ENCODE measurements at regions not wholly inside any gene's neighbourhood (a gene's known extent, or its start where the extent isn't known, plus 50 kb on each side); places are given as distances from the start of the nearest gene placed in this dataset.

GRCh38 chr5:68033961-68034571 is 181.5 kb upstream of the PIK3R1 start:
- ChIA-PET POLR2A (ENCODE audit: partially characterized antibody) (no interaction called here), CTCF (ENCODE audit: partially characterized antibody) (no interaction called here)
- Mint-ChIP-seq H3K4me3 (no peak overlapping the region), H3K27me3 (peaks cover 9 to 10% of the 10 kb centered on the region in 2 donors), H3K9me3 (peaks cover 0 to 2% (median 0%) of the 10 kb centered on the region in 8 donors), H3K4me1 (peaks cover 0 to 1% (median under 1%) of the 10 kb centered on the region in 4 donors), H3K27ac (no peak overlapping the region), H3K36me3 (no peaks in the 10 kb centered on the region)
- no peaks in the 10 kb centered on the region for H3K9me3 ChIP-seq (ENCODE audit: control insufficient read depth in 1 of 2, low read length in 2 of 2)
- no peaks in the 10 kb centered on the region for H3K27me3 ChIP-seq (ENCODE audit: insufficient read depth, low read length)
- H3K4me1 ChIP-seq (ENCODE audit: insufficient read depth, low read length) = no peaks in the 10 kb centered on the region
- no peak for DNase-seq
- no peak overlapping the region for H3K27ac ChIP-seq (ENCODE audit: low read depth, low read length)
- intact Hi-C loops (cut with micrococcal nuclease) = no loop called here
- H3K4me3 ChIP-seq (ENCODE audit: low read length in 2 of 2) = no peak overlapping the region
- no peaks in the 10 kb centered on the region for H3K36me3 ChIP-seq (ENCODE audit: insufficient read depth, low read length)

GRCh38 chr5:68033029-68033428 is 182.5 kb upstream of the PIK3R1 start:
- no peaks in the 10 kb centered on the region for H3K27me3 ChIP-seq (ENCODE audit: insufficient read depth, low read length)
- intact Hi-C loops (cut with micrococcal nuclease) = no loop called here
- Mint-ChIP-seq H3K36me3 (no peaks in the 10 kb centered on the region), H3K4me1 (peaks cover 0 to 1% (median under 1%) of the 10 kb centered on the region in 4 donors), H3K9me3 (peaks cover 0 to 2% (median 0%) of the 10 kb centered on the region in 8 donors), H3K27ac (no peak overlapping the region), H3K4me3 (no peak overlapping the region), H3K27me3 (peaks cover 9 to 10% of the 10 kb centered on the region in 2 donors)
- ChIA-PET POLR2A (ENCODE audit: partially characterized antibody) (no interaction called here), CTCF (ENCODE audit: partially characterized antibody) (no interaction called here)
- no peak for DNase-seq
- H3K9me3 ChIP-seq (ENCODE audit: control insufficient read depth in 1 of 2, low read length in 2 of 2) = no peaks in the 10 kb centered on the region
- no peaks in the 10 kb centered on the region for H3K4me1 ChIP-seq (ENCODE audit: insufficient read depth, low read length)
- no peak overlapping the region for H3K27ac ChIP-seq (ENCODE audit: low read depth, low read length)
- no peak overlapping the region for H3K4me3 ChIP-seq (ENCODE audit: low read length in 2 of 2)
- H3K36me3 ChIP-seq (ENCODE audit: insufficient read depth, low read length) = no peaks in the 10 kb centered on the region

- peaks cover 8 to 9% of the 10 kb centered on the region in 2 donors for H3K27me3 Mint-ChIP-seq
- no peaks in the 10 kb centered on the region for H3K4me1 ChIP-seq (ENCODE audit: insufficient read depth, low read length)
- no peaks in the 10 kb centered on the region for H3K27me3 ChIP-seq (ENCODE audit: insufficient read depth, low read length)
- no peak overlapping the region for H3K4me3 Mint-ChIP-seq
- no peaks in the 10 kb centered on the region for H3K36me3 Mint-ChIP-seq
- H3K27ac ChIP-seq (ENCODE audit: low read depth, low read length) = no peak overlapping the region
- DNase-seq = no peak
- CTCF ChIA-PET (ENCODE audit: partially characterized antibody) = no interaction called here
- no peaks in the 10 kb centered on the region for H3K9me3 ChIP-seq (ENCODE audit: control insufficient read depth in 1 of 2, low read length in 2 of 2)
- H3K4me1 Mint-ChIP-seq = peaks cover 0 to 1% (median 0%) of the 10 kb centered on the region in 4 donors
- POLR2A ChIA-PET (ENCODE audit: partially characterized antibody) = no interaction called here
- intact Hi-C loops (cut with micrococcal nuclease) = no loop called here
- peaks cover 0 to 2% (median 0%) of the 10 kb centered on the region in 8 donors for H3K9me3 Mint-ChIP-seq
- H3K4me3 ChIP-seq (ENCODE audit: low read length in 2 of 2) = no peak overlapping the region
- H3K36me3 ChIP-seq (ENCODE audit: insufficient read depth, low read length) = no peaks in the 10 kb centered on the region
- no peak overlapping the region for H3K27ac Mint-ChIP-seq
Measured at GRCh38 chr5:68032216-68032762, 183.3 kb upstream of the PIK3R1 start.

- peaks cover 0 to 2% (median 0%) of the 10 kb centered on the region in 8 donors for H3K9me3 Mint-ChIP-seq
- H3K4me3 Mint-ChIP-seq = no peak overlapping the region
- H3K4me1 Mint-ChIP-seq = peaks cover 0 to 1% (median 0%) of the 10 kb centered on the region in 4 donors
- ChIA-PET POLR2A (ENCODE audit: partially characterized antibody) (no interaction called here), CTCF (ENCODE audit: partially characterized antibody) (no interaction called here)
- H3K4me1 ChIP-seq (ENCODE audit: insufficient read depth, low read length) = no peaks in the 10 kb centered on the region
- no peak overlapping the region for H3K27ac ChIP-seq (ENCODE audit: low read depth, low read length)
- H3K9me3 ChIP-seq (ENCODE audit: control insufficient read depth in 1 of 2, low read length in 2 of 2) = no peaks in the 10 kb centered on the region
- DNase-seq = no peak
- no peak overlapping the region for H3K4me3 ChIP-seq (ENCODE audit: low read length in 2 of 2)
- intact Hi-C loops (cut with micrococcal nuclease) = no loop called here
- no peaks in the 10 kb centered on the region for H3K36me3 Mint-ChIP-seq
- H3K27me3 ChIP-seq (ENCODE audit: insufficient read depth, low read length) = no peaks in the 10 kb centered on the region
- H3K27me3 Mint-ChIP-seq = peaks cover 2 to 4% of the 10 kb centered on the region in 2 donors
- no peak overlapping the region for H3K27ac Mint-ChIP-seq
- no peaks in the 10 kb centered on the region for H3K36me3 ChIP-seq (ENCODE audit: insufficient read depth, low read length)
Measured at GRCh38 chr5:68028131-68028727, 187.3 kb upstream of the PIK3R1 start.

GRCh38 chr5:68027519-68027918 is 188.0 kb upstream of the PIK3R1 start:
- Mint-ChIP-seq H3K9me3 (peaks cover 0 to 2% (median 0%) of the 10 kb centered on the region in 8 donors), H3K4me3 (no peak overlapping the region), H3K27ac (no peak overlapping the region), H3K36me3 (no peaks in the 10 kb centered on the region), H3K4me1 (peaks cover 0 to 1% (median 0%) of the 10 kb centered on the region in 4 donors), H3K27me3 (peaks cover 2 to 4% of the 10 kb centered on the region in 2 donors)
- Histone ChIP-seq H3K27ac (ENCODE audit: low read depth, low read length) (no peak overlapping the region), H3K4me1 (ENCODE audit: insufficient read depth, low read length) (no peaks in the 10 kb centered on the region), H3K4me3 (ENCODE audit: low read length in 2 of 2) (no peak overlapping the region), H3K36me3 (ENCODE audit: insufficient read depth, low read length) (no peaks in the 10 kb centered on the region), H3K27me3 (ENCODE audit: insufficient read depth, low read length) (no peaks in the 10 kb centered on the region), H3K9me3 (ENCODE audit: control insufficient read depth in 1 of 2, low read length in 2 of 2) (no peaks in the 10 kb centered on the region)
- intact Hi-C loops (cut with micrococcal nuclease) = no loop called here
- no peak for DNase-seq
- POLR2A ChIA-PET (ENCODE audit: partially characterized antibody) = no interaction called here
- CTCF ChIA-PET (ENCODE audit: partially characterized antibody) = no interaction called here

- H3K27ac ChIP-seq (ENCODE audit: low read depth, low read length) = no peak overlapping the region
- no peak overlapping the region for H3K4me3 Mint-ChIP-seq
- H3K36me3 Mint-ChIP-seq = no peaks in the 10 kb centered on the region
- peaks cover 0 to 2% (median 0%) of the 10 kb centered on the region in 8 donors for H3K9me3 Mint-ChIP-seq
- H3K9me3 ChIP-seq (ENCODE audit: control insufficient read depth in 1 of 2, low read length in 2 of 2) = no peaks in the 10 kb centered on the region
- H3K4me3 ChIP-seq (ENCODE audit: low read length in 2 of 2) = no peak overlapping the region
- H3K27me3 Mint-ChIP-seq = peaks cover 2% of the 10 kb centered on the region in 2 donors
- H3K27ac Mint-ChIP-seq = no peak overlapping the region
- intact Hi-C loops (cut with micrococcal nuclease) = no loop called here
- ChIA-PET POLR2A (ENCODE audit: partially characterized antibody) (no interaction called here), CTCF (ENCODE audit: partially characterized antibody) (no interaction called here)
- no peak for DNase-seq
- H3K4me1 Mint-ChIP-seq = no peaks in the 10 kb centered on the region
- no peaks in the 10 kb centered on the region for H3K27me3 ChIP-seq (ENCODE audit: insufficient read depth, low read length)
- no peaks in the 10 kb centered on the region for H3K36me3 ChIP-seq (ENCODE audit: insufficient read depth, low read length)
- H3K4me1 ChIP-seq (ENCODE audit: insufficient read depth, low read length) = no peaks in the 10 kb centered on the region
Measured at GRCh38 chr5:68026092-68026885, 189.3 kb upstream of the PIK3R1 start.

- H3K36me3 Mint-ChIP-seq = no peaks in the 10 kb centered on the region
- Histone ChIP-seq H3K27ac (ENCODE audit: low read depth, low read length) (no peak overlapping the region), H3K36me3 (ENCODE audit: insufficient read depth, low read length) (no peaks in the 10 kb centered on the region), H3K4me3 (ENCODE audit: low read length in 2 of 2) (no peak overlapping the region), H3K9me3 (ENCODE audit: control insufficient read depth in 1 of 2, low read length in 2 of 2) (no peaks in the 10 kb centered on the region), H3K4me1 (ENCODE audit: insufficient read depth, low read length) (no peaks in the 10 kb centered on the region), H3K27me3 (ENCODE audit: insufficient read depth, low read length) (no peaks in the 10 kb centered on the region)
- no peak overlapping the region for H3K4me3 Mint-ChIP-seq
- intact Hi-C loops (cut with micrococcal nuclease) = no loop called here
- peaks cover 0 to 3% (median 0%) of the 10 kb centered on the region in 4 donors for H3K4me1 Mint-ChIP-seq
- peaks cover 0 to 2% of the 10 kb centered on the region in 2 donors for H3K27me3 Mint-ChIP-seq
- CTCF ChIA-PET (ENCODE audit: partially characterized antibody) = no interaction called here
- peaks cover 0 to 2% (median 0%) of the 10 kb centered on the region in 8 donors for H3K9me3 Mint-ChIP-seq
- POLR2A ChIA-PET (ENCODE audit: partially characterized antibody) = no interaction called here
- no peak overlapping the region for H3K27ac Mint-ChIP-seq
- DNase-seq = no peak
Measured at GRCh38 chr5:68024426-68024825, 191.1 kb upstream of the PIK3R1 start.
